Fibroblast of lung (primary cell): ENCODE measurements at regions not wholly inside any gene's neighbourhood (a gene's known extent, or its start where the extent isn't known, plus 50 kb on each side); places are given as distances from the start of the nearest gene placed in this dataset.

ENCODE experiments used
- DNase-seq, 2 donors: peaks; one replicate each; pipeline versions ENCODE4 v3.0.0 to v3.0.0-alpha.2; 2010; ENCODE audit warnings: low read depth in 2 of 2
- H2AFZ ChIP-seq: 2 replicates; pipeline ENCODE4 v1.5.1; 2012; ENCODE audit warnings: low read length, control low read depth, inconsistent platforms
- H3K27ac ChIP-seq: 2 replicates; pipeline ENCODE4 v1.5.1; 2011; ENCODE audit warnings: low read length, control low read depth; ENCODE audit not compliant: insufficient read depth
- H3K27me3 ChIP-seq: 2 replicates; pipeline ENCODE4 v1.5.1; 2011; ENCODE audit warnings: mild to moderate bottlenecking, low read length; ENCODE audit not compliant: control insufficient read depth, insufficient read depth
- H3K36me3 ChIP-seq: 2 replicates; pipeline ENCODE4 v1.5.1; 2011; ENCODE audit warnings: low read length; ENCODE audit not compliant: control insufficient read depth, insufficient read depth
- H3K4me1 ChIP-seq: 2 replicates; pipeline ENCODE4 v1.5.1; 2011; ENCODE audit warnings: low read length; ENCODE audit not compliant: control insufficient read depth, insufficient read depth; ENCODE audit errors: extremely low read depth
- H3K4me2 ChIP-seq: 2 replicates; pipeline ENCODE4 v1.5.1; 2011; ENCODE audit warnings: low read length, control low read depth; ENCODE audit not compliant: insufficient read depth; ENCODE audit errors: extremely low read depth
- H3K4me3 ChIP-seq, 4 experiments: fragments of 200-600 bp in 1 of 4; sonication (generic) in 1 of 4; replicated peaks in 1 of 4; 2 replicates each; pipeline ENCODE4 v1.5.1; 2011 to 2016; ENCODE audit warnings: low read length in 4 of 4, low read depth in 3 of 4, mild to moderate bottlenecking in 3 of 4, control low read depth in 2 of 4, inconsistent platforms in 1 of 4, mixed read lengths in 1 of 4; ENCODE audit not compliant: insufficient read depth in 1 of 4; ENCODE audit errors: control extremely low read depth in 1 of 4
- H3K79me2 ChIP-seq: 2 replicates; pipeline ENCODE4 v1.5.1; 2012; ENCODE audit warnings: mild to moderate bottlenecking, low read length, inconsistent platforms; ENCODE audit not compliant: control insufficient read depth, insufficient read depth
- H3K9ac ChIP-seq: 2 replicates; pipeline ENCODE4 v1.5.1; 2011; ENCODE audit warnings: mild to moderate bottlenecking, low read length, control low read depth; ENCODE audit not compliant: insufficient read depth
- H3K9me3 ChIP-seq: 2 replicates; pipeline ENCODE4 v1.5.1; 2012; ENCODE audit warnings: low read depth, low read length; ENCODE audit not compliant: control insufficient read depth, insufficient read depth
- H4K20me1 ChIP-seq: 2 replicates; pipeline ENCODE4 v1.5.1; 2011; ENCODE audit warnings: low read length; ENCODE audit not compliant: control insufficient read depth, insufficient read depth; ENCODE audit errors: extremely low read depth
- EZH2 ChIP-seq: IDR thresholded peaks from 2 replicates; pipeline ENCODE4 v1.5.1; 2012; ENCODE audit warnings: low read length, control low read depth, mild to moderate bottlenecking; ENCODE audit errors: missing control alignments
- TF ChIP-seq, protein P1 (sequence below), 2 donors: IDR thresholded peaks in 1 of 2; conservative IDR thresholded peaks in 1 of 2; 1 replicate in 1 of 2; 2 replicates in 1 of 2; pipeline ENCODE4 v1.5.1; 2011 to 2012; ENCODE audit warnings: low read length in 2 of 2, control low read depth in 1 of 2, inconsistent platforms in 1 of 2, low read depth in 1 of 2, mild to moderate bottlenecking in 1 of 2

- H3K36me3 ChIP-seq: no peaks in the 10 kb centered on the region
- no peak for DNase-seq
- no peaks in the 10 kb centered on the region for H3K79me2 ChIP-seq
- no peaks in the 10 kb centered on the region for H3K9me3 ChIP-seq
- H2AFZ ChIP-seq: no peak overlapping the region
- no peak overlapping the region for H3K4me2 ChIP-seq
- H3K4me3 ChIP-seq: no peak overlapping the region
- no peak overlapping the region for H3K27ac ChIP-seq
- TF ChIP-seq, protein P1, sequence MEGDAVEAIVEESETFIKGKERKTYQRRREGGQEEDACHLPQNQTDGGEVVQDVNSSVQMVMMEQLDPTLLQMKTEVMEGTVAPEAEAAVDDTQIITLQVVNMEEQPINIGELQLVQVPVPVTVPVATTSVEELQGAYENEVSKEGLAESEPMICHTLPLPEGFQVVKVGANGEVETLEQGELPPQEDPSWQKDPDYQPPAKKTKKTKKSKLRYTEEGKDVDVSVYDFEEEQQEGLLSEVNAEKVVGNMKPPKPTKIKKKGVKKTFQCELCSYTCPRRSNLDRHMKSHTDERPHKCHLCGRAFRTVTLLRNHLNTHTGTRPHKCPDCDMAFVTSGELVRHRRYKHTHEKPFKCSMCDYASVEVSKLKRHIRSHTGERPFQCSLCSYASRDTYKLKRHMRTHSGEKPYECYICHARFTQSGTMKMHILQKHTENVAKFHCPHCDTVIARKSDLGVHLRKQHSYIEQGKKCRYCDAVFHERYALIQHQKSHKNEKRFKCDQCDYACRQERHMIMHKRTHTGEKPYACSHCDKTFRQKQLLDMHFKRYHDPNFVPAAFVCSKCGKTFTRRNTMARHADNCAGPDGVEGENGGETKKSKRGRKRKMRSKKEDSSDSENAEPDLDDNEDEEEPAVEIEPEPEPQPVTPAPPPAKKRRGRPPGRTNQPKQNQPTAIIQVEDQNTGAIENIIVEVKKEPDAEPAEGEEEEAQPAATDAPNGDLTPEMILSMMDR (conservative IDR thresholded peaks at IDR 0.05 in 1 of 2, IDR thresholded peaks at IDR 0.05 in 1 of 2; ENCODE audit: low read depth in 1 of 2, low read length in 2 of 2): no peak
- no peak for TF ChIP-seq EZH2
- no peaks in the 10 kb centered on the region for H3K27me3 ChIP-seq
- no peaks in the 10 kb centered on the region for H4K20me1 ChIP-seq
- H3K4me1 ChIP-seq: no peaks in the 10 kb centered on the region
- no peak overlapping the region for H3K9ac ChIP-seq
Observed at GRCh38 chrX:123036401-123036800, 147.7 kb upstream of the GRIA3 start.

- Histone ChIP-seq H3K4me3 (no peak overlapping the region), H3K4me1 (no peaks in the 10 kb centered on the region), H3K9ac (no peak overlapping the region), H3K9me3 (no peaks in the 10 kb centered on the region), H3K79me2 (no peaks in the 10 kb centered on the region), H3K27ac (no peak overlapping the region), H3K36me3 (no peaks in the 10 kb centered on the region), H3K4me2 (no peak overlapping the region), H3K27me3 (no peaks in the 10 kb centered on the region), H4K20me1 (no peaks in the 10 kb centered on the region), H2AFZ (no peak overlapping the region)
- DNase-seq: no peak
- TF ChIP-seq EZH2: no peak
- TF ChIP-seq, protein P1 (conservative IDR thresholded peaks at IDR 0.05 in 1 of 2, IDR thresholded peaks at IDR 0.05 in 1 of 2; ENCODE audit: low read depth in 1 of 2, low read length in 2 of 2): no peak
Observed at GRCh38 chrX:123049071-123049625, 134.9 kb upstream of the GRIA3 start.

DNA sequence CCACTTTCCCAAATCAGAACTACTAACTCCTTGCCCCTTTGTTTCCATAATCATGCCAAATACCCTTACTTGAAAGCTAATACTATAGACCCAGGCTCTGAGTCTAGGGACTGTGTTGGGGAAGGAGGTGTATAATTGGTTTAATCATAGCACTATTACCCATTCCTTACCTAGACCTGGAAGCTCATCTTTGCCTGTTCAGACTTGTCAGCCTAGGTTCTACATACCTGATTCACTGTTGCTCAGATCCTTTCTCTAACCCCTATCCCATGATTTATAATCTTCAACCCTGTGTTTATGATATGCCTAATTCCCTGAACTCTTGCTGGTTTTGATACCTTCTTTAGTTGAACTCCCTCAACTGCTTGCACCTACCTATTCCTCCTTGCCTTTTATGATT is 123.1 kb upstream of the GRIA3 start:
- Histone ChIP-seq H3K4me2 (no peak overlapping the region), H3K4me3 (no peak overlapping the region), H3K27me3 (no peaks in the 10 kb centered on the region), H4K20me1 (no peaks in the 10 kb centered on the region), H3K79me2 (no peaks in the 10 kb centered on the region), H3K27ac (no peak overlapping the region), H3K4me1 (no peaks in the 10 kb centered on the region), H3K9me3 (no peaks in the 10 kb centered on the region), H3K9ac (no peak overlapping the region), H3K36me3 (no peaks in the 10 kb centered on the region), H2AFZ (no peak overlapping the region)
- TF ChIP-seq, protein P1 (conservative IDR thresholded peaks at IDR 0.05 in 1 of 2, IDR thresholded peaks at IDR 0.05 in 1 of 2; ENCODE audit: low read depth in 1 of 2, low read length in 2 of 2): no peak
- no peak for TF ChIP-seq EZH2
- no peak for DNase-seq
